ENCODE measurements at regions not wholly inside any gene's neighbourhood (a gene's known extent, or its start where the extent isn't known, plus 50 kb on each side); places are given as distances from the start of the nearest gene placed in this dataset.
A peak's percentile ranks its signal among the peaks of the same experiment; 100 is the strongest.
"Not testable (repeated sequence)": the region's sequence is repeated elsewhere in the genome, so short reads cannot be mapped to it uniquely, and the experiment has no call there.

DNA sequence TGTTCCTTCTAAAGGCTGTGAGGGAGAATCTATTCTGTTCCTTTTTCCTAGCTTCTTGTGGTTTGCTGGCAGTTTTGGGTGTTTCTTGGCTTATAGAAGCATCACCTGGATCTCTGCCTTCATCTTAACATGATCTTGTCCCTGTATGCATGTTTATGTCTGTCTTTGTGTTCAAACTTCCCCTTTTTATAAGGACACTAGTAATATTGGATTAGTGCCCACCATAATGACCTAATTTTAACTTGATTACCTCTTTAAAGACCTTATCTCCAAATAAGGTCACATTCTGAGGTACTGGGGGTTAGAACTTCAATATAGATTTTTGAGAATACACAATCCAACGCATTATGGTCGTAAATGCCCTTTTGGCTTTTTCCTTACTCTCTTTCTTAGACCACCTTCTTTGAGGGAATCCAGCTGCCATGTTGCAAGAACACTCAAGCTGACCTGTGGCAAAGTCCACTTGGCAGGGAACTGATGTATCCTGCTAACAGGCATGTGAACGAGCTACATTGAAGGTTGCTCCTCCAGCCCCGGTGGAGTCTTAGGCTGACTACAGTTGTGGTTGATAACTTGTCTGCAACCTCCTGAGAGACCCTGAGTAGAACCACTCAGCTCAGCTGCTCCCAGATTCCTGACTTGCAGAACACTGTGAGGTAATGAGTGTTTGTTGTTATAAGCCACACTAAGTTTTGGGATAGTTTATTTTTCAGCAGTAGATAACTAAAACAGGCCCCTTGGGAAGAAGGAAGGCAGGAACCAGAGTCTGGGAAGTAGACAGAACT, 127.1 kb upstream of the OR9Q1 start:
- TF ChIP-seq Cebpa-rat (IDR thresholded peaks at IDR 0.05), result no peak
- Histone ChIP-seq H3K27me3 (no peaks in the 10 kb centered on the region), H3K9ac (no peak overlapping the region), H3K4me3 (no peak overlapping the region), H4K20me1 (no peaks in the 10 kb centered on the region), H3K4me2 (no peak overlapping the region), H3K4me1 (peaks cover 0 to 7% (median 0%) of the 10 kb centered on the region in 10 experiments; a peak in 2 of 20 replicates), H3K9me3 (replicated peaks in 1 of 11) (no peaks in the 10 kb centered on the region), H3K27ac (no peak overlapping the region), H3K36me3 (no peaks in the 10 kb centered on the region)

- H3K4me1 ChIP-seq, result peaks cover 0 to 9% (median 4%) of the 10 kb centered on the region in 10 experiments; a peak in 9 of 20 replicates
- no peaks in the 10 kb centered on the region for H3K36me3 ChIP-seq
- no peak overlapping the region for H3K27ac ChIP-seq
- 0 out of 22 replicates have a peak, but pooled peaks cover 0 to 2% (median 0%) of the 10 kb centered on the region in 11 experiments for H3K9me3 ChIP-seq (replicated peaks in 1 of 11)
- H4K20me1 ChIP-seq, result no peaks in the 10 kb centered on the region
- no peak overlapping the region for H3K4me2 ChIP-seq
- no peak for TF ChIP-seq Cebpa-rat (IDR thresholded peaks at IDR 0.05)
- H3K27me3 ChIP-seq, result no peaks in the 10 kb centered on the region
- no peak overlapping the region for H3K4me3 ChIP-seq
- no peak overlapping the region for H3K9ac ChIP-seq
These were observed 124.3 kb upstream of the OR9Q1 start for GRCh38 chr11:57899378-57899777.

- no peak for TF ChIP-seq Cebpa-rat (IDR thresholded peaks at IDR 0.05)
- H3K36me3 ChIP-seq, result no peaks in the 10 kb centered on the region
- no peaks in the 10 kb centered on the region for H4K20me1 ChIP-seq
- H3K27ac ChIP-seq, result no peak overlapping the region
- H3K4me3 ChIP-seq, result no peak overlapping the region
- peaks cover 0 to 12% (median 7%) of the 10 kb centered on the region in 10 experiments; a peak in 9 of 20 replicates for H3K4me1 ChIP-seq
- peaks cover 0 to 6% (median under 1%) of the 10 kb centered on the region in 11 experiments; a peak in 6 of 22 replicates for H3K9me3 ChIP-seq (replicated peaks in 1 of 11)
- no peak overlapping the region for H3K4me2 ChIP-seq
- no peak overlapping the region for H3K9ac ChIP-seq
- no peaks in the 10 kb centered on the region for H3K27me3 ChIP-seq
These were observed 123.4 kb upstream of the OR9Q1 start for GRCh38 chr11:57900320-57900719.

DNA sequence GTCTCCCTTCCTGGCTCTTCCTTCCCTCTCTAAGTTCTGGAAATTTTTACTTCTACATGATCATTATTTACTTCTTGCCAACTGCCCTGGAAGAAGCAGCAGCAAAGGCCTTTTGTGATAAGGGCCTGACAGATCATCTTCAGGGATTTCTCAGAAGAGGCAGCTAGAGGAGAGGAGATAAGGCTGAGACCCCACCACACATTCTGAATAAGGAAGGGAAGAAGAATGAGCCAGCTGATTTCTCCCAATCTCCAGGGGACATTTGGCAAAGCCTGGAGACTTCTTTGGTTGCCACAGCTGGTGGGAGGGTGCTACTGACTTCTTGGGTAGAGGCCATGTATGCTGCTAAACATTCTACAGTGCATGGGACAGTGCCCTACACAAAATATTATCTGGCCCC, 122.4 kb upstream of the OR9Q1 start:
- Histone ChIP-seq H3K4me1 (peaks cover 0 to 12% (median 7%) of the 10 kb centered on the region in 10 experiments; a peak in 9 of 20 replicates), H3K4me2 (no peak overlapping the region), H3K27ac (no peak overlapping the region), H4K20me1 (no peaks in the 10 kb centered on the region), H3K36me3 (no peaks in the 10 kb centered on the region), H3K4me3 (no peak overlapping the region), H3K27me3 (no peaks in the 10 kb centered on the region), H3K9ac (no peak overlapping the region), H3K9me3 (replicated peaks in 1 of 11) (peaks cover 0 to 10% (median 5%) of the 10 kb centered on the region in 11 experiments; a peak in 6 of 22 replicates)
- TF ChIP-seq Cebpa-rat (IDR thresholded peaks at IDR 0.05), result no peak

GRCh38 chr11:57901756-57902155, 121.9 kb upstream of the OR9Q1 start:
- Histone ChIP-seq H3K27me3 (no peaks in the 10 kb centered on the region), H4K20me1 (no peaks in the 10 kb centered on the region), H3K9ac (no peak overlapping the region), H3K9me3 (replicated peaks in 1 of 11) (peaks cover 0 to 10% (median 5%) of the 10 kb centered on the region in 11 experiments; a peak in 6 of 22 replicates), H3K4me1 (peaks cover 0 to 12% (median 7%) of the 10 kb centered on the region in 10 experiments; a peak in 9 of 20 replicates), H3K36me3 (no peaks in the 10 kb centered on the region), H3K4me3 (no peak overlapping the region), H3K27ac (no peak overlapping the region), H3K4me2 (no peak overlapping the region)
- no peak for TF ChIP-seq Cebpa-rat (IDR thresholded peaks at IDR 0.05)

GRCh38 chr11:57903011-57903410, 120.7 kb upstream of the OR9Q1 start:
- H3K4me3 ChIP-seq, result no peak overlapping the region
- TF ChIP-seq Cebpa-rat (IDR thresholded peaks at IDR 0.05), result no peak
- H3K4me1 ChIP-seq, result peaks cover 0 to 12% (median 7%) of the 10 kb centered on the region in 10 experiments; a peak in 9 of 20 replicates
- H3K27ac ChIP-seq, result no peak overlapping the region
- H4K20me1 ChIP-seq, result no peaks in the 10 kb centered on the region
- peaks cover 0 to 10% (median 5%) of the 10 kb centered on the region in 11 experiments; a peak in 6 of 22 replicates for H3K9me3 ChIP-seq (replicated peaks in 1 of 11)
- no peaks in the 10 kb centered on the region for H3K36me3 ChIP-seq
- H3K4me2 ChIP-seq, result no peak overlapping the region
- H3K27me3 ChIP-seq, result no peaks in the 10 kb centered on the region
- no peak overlapping the region for H3K9ac ChIP-seq

- Histone ChIP-seq H3K27me3 (no peaks in the 10 kb centered on the region), H3K4me2 (0 out of 22 replicates have a peak overlapping the region, but pooled peaks of 1 of the 11 experiments have one; percentile 11), H3K4me3 (no peak overlapping the region), H3K36me3 (no peaks in the 10 kb centered on the region), H4K20me1 (no peaks in the 10 kb centered on the region), H3K9me3 (replicated peaks in 1 of 11) (peaks cover 0 to 10% (median 5%) of the 10 kb centered on the region in 11 experiments; a peak in 6 of 22 replicates), H3K27ac (no peak overlapping the region), H3K9ac (no peak overlapping the region), H3K4me1 (peaks cover 0 to 12% (median 5%) of the 10 kb centered on the region in 10 experiments; a peak in 9 of 20 replicates)
- TF ChIP-seq Cebpa-rat (IDR thresholded peaks at IDR 0.05), result no peak
These were observed 120.1 kb upstream of the OR9Q1 start for GRCh38 chr11:57903441-57904123.

- Histone ChIP-seq H4K20me1 (no peaks in the 10 kb centered on the region), H3K9me3 (replicated peaks in 1 of 11) (peaks cover 0 to 10% (median 5%) of the 10 kb centered on the region in 11 experiments; a peak in 6 of 22 replicates), H3K9ac (no peak overlapping the region), H3K4me1 (peaks cover 0 to 12% (median 4%) of the 10 kb centered on the region in 10 experiments; a peak in 8 of 20 replicates), H3K36me3 (no peaks in the 10 kb centered on the region), H3K27ac (no peak overlapping the region), H3K4me2 (peak overlapping the region in 7 of 11 experiments; percentile 3 to 49 (median 18); a peak in 8 of 22 replicates), H3K4me3 (no peak overlapping the region), H3K27me3 (no peaks in the 10 kb centered on the region)
- no peak for TF ChIP-seq Cebpa-rat (IDR thresholded peaks at IDR 0.05)
These were observed 119.3 kb upstream of the OR9Q1 start for GRCh38 chr11:57904376-57904775.

DNA sequence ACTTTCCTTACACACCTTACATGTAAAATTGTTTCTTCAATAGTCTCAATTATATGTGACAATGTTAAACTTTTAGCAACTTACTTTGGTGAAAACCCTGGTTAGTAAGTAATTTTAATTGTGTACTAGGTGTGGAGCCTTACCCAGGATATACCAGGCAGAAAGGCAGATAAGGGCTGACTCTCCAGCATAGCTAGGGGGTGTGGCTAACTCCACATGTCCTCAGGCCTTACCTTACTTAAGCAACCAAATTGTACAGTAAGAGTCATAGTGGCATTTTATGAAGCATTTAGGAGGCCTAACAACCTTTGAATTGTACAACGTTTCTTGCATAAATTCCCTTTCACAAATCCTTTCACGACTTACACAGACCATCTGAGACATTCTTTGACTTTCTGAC, 118.2 kb upstream of the OR9Q1 start:
- Histone ChIP-seq H3K27ac (no peak overlapping the region), H3K4me1 (peaks cover 0 to 12% (median 4%) of the 10 kb centered on the region in 10 experiments; a peak in 7 of 20 replicates), H3K9ac (no peak overlapping the region), H3K9me3 (replicated peaks in 1 of 11) (peaks cover 0 to 10% (median 5%) of the 10 kb centered on the region in 11 experiments; a peak in 6 of 22 replicates), H3K27me3 (no peaks in the 10 kb centered on the region), H4K20me1 (no peaks in the 10 kb centered on the region), H3K4me2 (no peak overlapping the region), H3K4me3 (no peak overlapping the region), H3K36me3 (no peaks in the 10 kb centered on the region)
- no peak for TF ChIP-seq Cebpa-rat (IDR thresholded peaks at IDR 0.05)

DNA sequence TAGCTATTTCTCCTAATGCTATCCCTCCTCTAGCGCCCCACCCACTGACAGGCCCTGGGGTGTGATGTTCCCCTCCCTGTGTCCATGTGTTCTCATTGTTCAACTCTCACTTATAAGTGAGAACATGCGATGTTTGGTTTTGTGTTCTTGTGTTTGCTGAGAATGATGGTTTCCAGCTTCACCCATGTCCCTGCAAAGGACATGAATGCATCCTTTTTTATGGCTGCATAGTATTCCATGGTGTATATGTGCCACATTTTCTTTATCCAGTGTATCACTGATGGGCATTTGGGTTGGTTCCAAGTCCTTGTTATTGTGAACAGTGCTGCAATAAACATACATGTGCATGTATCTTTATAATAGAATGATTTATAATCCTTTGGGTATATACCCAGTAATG, 115.3 kb upstream of the OR9Q1 start:
- not testable (repeated sequence) for H3K9ac ChIP-seq, H3K27me3 ChIP-seq, H3K4me3 ChIP-seq, H3K27ac ChIP-seq, H3K36me3 ChIP-seq, H3K4me2 ChIP-seq, H4K20me1 ChIP-seq
- H3K4me1 ChIP-seq, result peaks cover 0 to 12% (median 4%) of the 10 kb centered on the region in 10 experiments; a peak in 7 of 20 replicates
- H3K9me3 ChIP-seq (replicated peaks in 1 of 11), result peaks cover 0 to 10% (median 5%) of the 10 kb centered on the region in 11 experiments; a peak in 6 of 22 replicates

DNA sequence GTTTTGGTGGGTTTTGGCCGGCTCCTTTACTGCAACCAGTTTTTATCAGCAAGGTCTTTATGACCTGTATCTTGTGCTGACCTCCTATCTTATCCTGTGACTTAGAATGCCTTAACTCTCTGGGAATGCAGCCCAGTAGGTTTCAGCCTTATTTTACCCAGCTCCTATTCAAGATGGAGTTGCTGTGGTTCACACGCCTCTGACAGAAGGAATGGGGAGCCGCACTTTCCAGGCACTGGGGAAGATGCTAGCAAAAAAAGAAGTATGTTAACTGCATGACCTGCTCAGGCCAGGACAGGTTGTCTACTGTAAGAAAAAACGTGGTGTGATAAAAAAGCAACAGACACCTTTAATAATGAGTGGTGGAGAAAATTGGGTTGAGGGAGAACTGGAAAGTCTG, 112.2 kb upstream of the OR9Q1 start:
- H3K27me3 ChIP-seq; H3K36me3 ChIP-seq; H3K4me3 ChIP-seq; H4K20me1 ChIP-seq; H3K9ac ChIP-seq; H3K9me3 ChIP-seq (replicated peaks in 1 of 11); H3K4me2 ChIP-seq; H3K27ac ChIP-seq; H3K4me1 ChIP-seq: not testable (repeated sequence)
